ENCODE measurements at regions not wholly inside any gene's neighbourhood (a gene's known extent, or its start where the extent isn't known, plus 50 kb on each side); places are given as distances from the start of the nearest gene placed in this dataset.
"Not testable (repeated sequence)": the region's sequence is repeated elsewhere in the genome, so short reads cannot be mapped to it uniquely, and the experiment has no call there.

GRCh38 chr21:14610119-14610518 is 64.0 kb upstream of the SAMSN1 start:
- not testable (repeated sequence) for DNase-seq

DNA sequence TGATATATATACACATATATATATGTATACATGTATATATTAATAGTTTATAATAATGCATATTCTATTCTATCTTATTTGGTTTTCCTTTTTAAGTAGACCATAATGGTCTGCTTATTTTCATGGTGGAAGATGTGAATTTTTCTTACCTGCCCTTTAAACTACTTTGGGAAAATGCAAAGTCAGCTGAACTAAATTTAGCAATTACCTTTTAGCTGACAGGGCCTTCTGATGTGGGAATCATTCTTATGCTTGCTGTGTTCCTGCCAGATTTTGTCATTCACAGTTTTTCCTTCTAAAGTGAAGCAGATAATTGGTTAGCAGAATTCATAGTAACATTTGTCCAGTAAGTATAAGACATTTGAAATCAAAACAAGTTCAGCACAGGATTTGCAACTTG is 63.2 kb upstream of the SAMSN1 start:
- DNase-seq = no peak

GRCh38 chr21:14607262-14607661 is 61.1 kb upstream of the SAMSN1 start:
- DNase-seq = no peak

- no peak for DNase-seq
These were observed 57.1 kb upstream of the SAMSN1 start for GRCh38 chr21:14603202-14603601.

- no peak for DNase-seq
These were observed 56.4 kb upstream of the SAMSN1 start for GRCh38 chr21:14602382-14602958.

GRCh38 chr21:14600569-14601297 is 54.6 kb upstream of the SAMSN1 start:
- DNase-seq = no peak

DNA sequence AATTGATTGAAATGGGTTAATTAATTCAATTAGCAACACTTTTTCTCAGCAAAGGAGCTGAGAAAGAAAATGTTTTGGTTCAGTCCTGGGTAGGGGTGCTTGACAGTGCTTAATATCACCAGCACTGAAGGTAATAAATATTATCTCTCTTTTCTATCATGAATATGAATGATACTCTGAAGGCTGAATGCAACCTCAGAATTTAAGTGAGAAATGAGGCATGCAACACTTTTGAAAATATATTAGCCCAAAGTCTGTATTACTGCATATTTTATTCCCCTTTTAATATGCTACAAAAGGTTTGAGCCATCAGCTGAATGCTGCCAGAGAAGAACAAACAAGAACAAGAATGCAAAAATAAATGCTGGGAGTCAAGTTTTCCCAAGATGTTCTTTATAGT is 52.0 kb upstream of the SAMSN1 start:
- no peak for DNase-seq

All from right kidney (tissue), 1 donor.